HUES64 (cell line): ENCODE measurements at regions not wholly inside any gene's neighbourhood (a gene's known extent, or its start where the extent isn't known, plus 50 kb on each side); places are given as distances from the start of the nearest gene placed in this dataset.

ENCODE experiments used
- H3K27ac ChIP-seq: 2 replicates; pipeline ENCODE4 v1.7.0; 2013; ENCODE audit warnings: low read depth, low read length, inconsistent platforms
- H3K27me3 ChIP-seq: 2 replicates; pipeline ENCODE4 v1.6.1; 2013; ENCODE audit warnings: mild to moderate bottlenecking, low read length; ENCODE audit not compliant: insufficient read depth
- H3K36me3 ChIP-seq: 2 replicates; pipeline ENCODE4 v1.6.1; 2013; ENCODE audit warnings: mild to moderate bottlenecking, low read length; ENCODE audit not compliant: insufficient read depth
- H3K4me1 ChIP-seq: 2 replicates; pipeline ENCODE4 v1.6.1; 2013; ENCODE audit warnings: mild to moderate bottlenecking, low read length, moderate library complexity; ENCODE audit not compliant: insufficient read depth
- H3K4me3 ChIP-seq: 2 replicates; pipeline ENCODE4 v1.5.1; 2013; ENCODE audit warnings: mild to moderate bottlenecking, low read length, moderate library complexity
- H3K9ac ChIP-seq: 2 replicates; pipeline ENCODE4 v1.6.1; 2013; ENCODE audit warnings: mild to moderate bottlenecking, low read depth, low read length
- H3K9me3 ChIP-seq: 2 replicates; pipeline ENCODE4 v1.6.1; 2013; ENCODE audit warnings: low read depth, low read length; ENCODE audit not compliant: insufficient read depth
- WGBS: fragments of 150-250, 120-280 bp; methylation state at CpG from one replicate; pipeline ENCODE4 v1.1.7; 2013; ENCODE audit warnings: missing lambda C conversion rate; 5-methylcytosine and 5-hydroxymethylcytosine counted together

- no peaks in the 10 kb centered on the region for H3K36me3 ChIP-seq
- no peaks in the 10 kb centered on the region for H3K27me3 ChIP-seq
- WGBS = 97% methylated on average over 7 of the region's 7 CpGs
- no peak overlapping the region for H3K27ac ChIP-seq
- H3K9ac ChIP-seq = no peak overlapping the region
- no peaks in the 10 kb centered on the region for H3K9me3 ChIP-seq
- H3K4me3 ChIP-seq = no peak overlapping the region
- H3K4me1 ChIP-seq = 0 out of 2 replicates have a peak, but pooled peaks cover 7% of the 10 kb centered on the region
These were observed 498.8 kb upstream of the TCF4 start for GRCh38 chr18:56086786-56087185.

GRCh38 chr18:56086176-56086575 is 498.2 kb upstream of the TCF4 start:
- H3K27ac ChIP-seq = no peak overlapping the region
- no peaks in the 10 kb centered on the region for H3K27me3 ChIP-seq
- H3K4me3 ChIP-seq = no peak overlapping the region
- 0 out of 2 replicates have a peak, but pooled peaks cover 7% of the 10 kb centered on the region for H3K4me1 ChIP-seq
- no peaks in the 10 kb centered on the region for H3K36me3 ChIP-seq
- H3K9ac ChIP-seq = no peak overlapping the region
- WGBS = 96% methylated on average over 2 of the region's 4 CpGs
- H3K9me3 ChIP-seq = no peaks in the 10 kb centered on the region

GRCh38 chr18:56085551-56085950 is 497.6 kb upstream of the TCF4 start:
- H3K4me3 ChIP-seq = no peak overlapping the region
- no peaks in the 10 kb centered on the region for H3K27me3 ChIP-seq
- 0 out of 2 replicates have a peak, but pooled peaks cover 7% of the 10 kb centered on the region for H3K4me1 ChIP-seq
- no peaks in the 10 kb centered on the region for H3K9me3 ChIP-seq
- H3K36me3 ChIP-seq = no peaks in the 10 kb centered on the region
- no peak overlapping the region for H3K27ac ChIP-seq
- no peak overlapping the region for H3K9ac ChIP-seq
- WGBS = 82% methylated on average over 5 of the region's 5 CpGs

- Histone ChIP-seq H3K27ac (no peak overlapping the region), H3K9me3 (no peaks in the 10 kb centered on the region)
- WGBS = 78% methylated on average over 6 of the region's 8 CpGs
These were observed 495.7 kb upstream of the TCF4 start for GRCh38 chr18:56083523-56084287.

GRCh38 chr18:56083097-56083521 is 495.1 kb upstream of the TCF4 start:
- H3K27me3 ChIP-seq = no peaks in the 10 kb centered on the region
- H3K27ac ChIP-seq = no peak overlapping the region
- H3K9me3 ChIP-seq = no peaks in the 10 kb centered on the region
- H3K9ac ChIP-seq = no peak overlapping the region
- no peak overlapping the region for H3K4me3 ChIP-seq
- 84% methylated on average over 6 of the region's 7 CpGs for WGBS
- no peaks in the 10 kb centered on the region for H3K36me3 ChIP-seq
- 0 out of 2 replicates have a peak, but pooled peaks cover 7% of the 10 kb centered on the region for H3K4me1 ChIP-seq

More at GRCh38 chr18:56083523-56084287, 495.7 kb upstream of the TCF4 start:
- Histone ChIP-seq H3K9ac (no peak overlapping the region), H3K27me3 (no peaks in the 10 kb centered on the region), H3K4me1 (0 out of 2 replicates have a peak, but pooled peaks cover 7% of the 10 kb centered on the region), H3K4me3 (no peak overlapping the region), H3K36me3 (no peaks in the 10 kb centered on the region)

- Histone ChIP-seq H3K9me3 (no peaks in the 10 kb centered on the region), H3K9ac (no peak overlapping the region), H3K27me3 (no peaks in the 10 kb centered on the region), H3K27ac (no peak overlapping the region), H3K4me3 (no peak overlapping the region), H3K36me3 (no peaks in the 10 kb centered on the region), H3K4me1 (no peaks in the 10 kb centered on the region)
- WGBS = 100% methylated on average over 1 of the region's 1 CpG
These were observed 488.7 kb upstream of the TCF4 start for GRCh38 chr18:56076723-56077122.

- H3K36me3 ChIP-seq = no peaks in the 10 kb centered on the region
- WGBS = 83% methylated on average over 5 of the region's 5 CpGs
- H3K27me3 ChIP-seq = no peaks in the 10 kb centered on the region
- no peaks in the 10 kb centered on the region for H3K9me3 ChIP-seq
- no peak overlapping the region for H3K4me3 ChIP-seq
- H3K27ac ChIP-seq = no peak overlapping the region
- H3K9ac ChIP-seq = no peak overlapping the region
- H3K4me1 ChIP-seq = peaks cover 16% of the 10 kb centered on the region
These were observed 480.7 kb upstream of the TCF4 start for GRCh38 chr18:56068701-56069100.

GRCh38 chr18:56067969-56068671 is 480.1 kb upstream of the TCF4 start:
- Histone ChIP-seq H3K4me3 (no peak overlapping the region), H3K27ac (no peak overlapping the region), H3K9me3 (no peaks in the 10 kb centered on the region), H3K27me3 (no peaks in the 10 kb centered on the region), H3K4me1 (peaks cover 16% of the 10 kb centered on the region), H3K36me3 (no peaks in the 10 kb centered on the region), H3K9ac (no peak overlapping the region)
- 100% methylated on average over 2 of the region's 2 CpGs for WGBS

GRCh38 chr18:56067214-56067894 is 479.4 kb upstream of the TCF4 start:
- WGBS = 96% methylated on average over 6 of the region's 7 CpGs
- Histone ChIP-seq H3K9me3 (no peaks in the 10 kb centered on the region), H3K27me3 (no peaks in the 10 kb centered on the region)

GRCh38 chr18:56066524-56067213 is 478.7 kb upstream of the TCF4 start:
- H3K9me3 ChIP-seq = no peaks in the 10 kb centered on the region
- H3K4me1 ChIP-seq = peaks cover 18% of the 10 kb centered on the region
- WGBS = 83% methylated on average over 2 of the region's 2 CpGs
- no peaks in the 10 kb centered on the region for H3K36me3 ChIP-seq
- H3K27ac ChIP-seq = no peak overlapping the region
- no peak overlapping the region for H3K9ac ChIP-seq
- no peaks in the 10 kb centered on the region for H3K27me3 ChIP-seq
- H3K4me3 ChIP-seq = no peak overlapping the region

More at GRCh38 chr18:56067214-56067894, 479.4 kb upstream of the TCF4 start:
- H3K27ac ChIP-seq = no peak overlapping the region
- H3K9ac ChIP-seq = no peak overlapping the region
- no peaks in the 10 kb centered on the region for H3K36me3 ChIP-seq
- H3K4me1 ChIP-seq = peaks cover 16% of the 10 kb centered on the region
- H3K4me3 ChIP-seq = no peak overlapping the region
